GM18870 (cell line): ENCODE measurements at regions not wholly inside any gene's neighbourhood (a gene's known extent, or its start where the extent isn't known, plus 50 kb on each side); places are given as distances from the start of the nearest gene placed in this dataset.

Experiments used
- ATAC-seq: cut with Tn5 transposase; IDR thresholded peaks from one replicate; pipeline ENCODE4 v1.9.1; 2021; ENCODE audit warnings: moderate library complexity; ENCODE audit not compliant: unreplicated experiment

- ATAC-seq: no peak
Observed at GRCh38 chr13:33512880-33513554, 227.5 kb upstream of the STARD13 start.

- no peak for ATAC-seq
Observed at GRCh38 chr13:33514362-33514761, 228.8 kb upstream of the STARD13 start.

GRCh38 chr13:33515146-33515545 is 229.6 kb upstream of the STARD13 start:
- no peak for ATAC-seq

GRCh38 chr13:33518452-33518851 is 232.9 kb upstream of the STARD13 start:
- no peak for ATAC-seq

- no peak for ATAC-seq
Observed at GRCh38 chr13:33519561-33520467, 234.3 kb upstream of the STARD13 start.

- ATAC-seq: no peak
Observed at GRCh38 chr13:33520468-33520839, 234.9 kb upstream of the STARD13 start.

- no peak for ATAC-seq
Observed at GRCh38 chr13:33524086-33524485, 238.5 kb upstream of the STARD13 start.

- no peak for ATAC-seq
Observed at GRCh38 chr13:33525763-33526162, 240.2 kb upstream of the STARD13 start.

- no peak for ATAC-seq
Observed at GRCh38 chr13:33526718-33527117, 241.2 kb upstream of the STARD13 start.

- ATAC-seq: no peak
Observed at GRCh38 chr13:33528896-33529295, 243.3 kb upstream of the STARD13 start.

GRCh38 chr13:33531484-33531883 is 245.9 kb upstream of the STARD13 start:
- ATAC-seq: no peak

GRCh38 chr13:33535061-33535460 is 249.5 kb upstream of the STARD13 start:
- no peak for ATAC-seq

- ATAC-seq: no peak
Observed at GRCh38 chr13:33536601-33537000, 251.0 kb upstream of the STARD13 start.

GRCh38 chr13:33537026-33537425 is 251.5 kb upstream of the STARD13 start:
- no peak for ATAC-seq

- no peak for ATAC-seq
Observed at GRCh38 chr13:33537676-33538075, 252.1 kb upstream of the STARD13 start.

GRCh38 chr13:33541456-33541855 is 255.9 kb upstream of the STARD13 start:
- ATAC-seq: no peak

- ATAC-seq: no peak
Observed at GRCh38 chr13:33541962-33542308, 256.4 kb upstream of the STARD13 start.

GRCh38 chr13:33542309-33543088 is 256.9 kb upstream of the STARD13 start:
- ATAC-seq: peak; percentile 86

- ATAC-seq: no peak
Observed at GRCh38 chr13:33543089-33543459, 257.5 kb upstream of the STARD13 start.

GRCh38 chr13:33543631-33544265 is 258.2 kb upstream of the STARD13 start:
- no peak for ATAC-seq

GRCh38 chr13:33544308-33544707 is 258.8 kb upstream of the STARD13 start:
- ATAC-seq: no peak
